IPS-11a (cell line): ENCODE measurements at regions not wholly inside any gene's neighbourhood (a gene's known extent, or its start where the extent isn't known, plus 50 kb on each side); places are given as distances from the start of the nearest gene placed in this dataset.

Source experiments
- H3K4me3 ChIP-seq: one replicate; pipeline ENCODE4 v1.5.1; 2013; ENCODE audit warnings: low read depth, low read length, control low read depth

DNA sequence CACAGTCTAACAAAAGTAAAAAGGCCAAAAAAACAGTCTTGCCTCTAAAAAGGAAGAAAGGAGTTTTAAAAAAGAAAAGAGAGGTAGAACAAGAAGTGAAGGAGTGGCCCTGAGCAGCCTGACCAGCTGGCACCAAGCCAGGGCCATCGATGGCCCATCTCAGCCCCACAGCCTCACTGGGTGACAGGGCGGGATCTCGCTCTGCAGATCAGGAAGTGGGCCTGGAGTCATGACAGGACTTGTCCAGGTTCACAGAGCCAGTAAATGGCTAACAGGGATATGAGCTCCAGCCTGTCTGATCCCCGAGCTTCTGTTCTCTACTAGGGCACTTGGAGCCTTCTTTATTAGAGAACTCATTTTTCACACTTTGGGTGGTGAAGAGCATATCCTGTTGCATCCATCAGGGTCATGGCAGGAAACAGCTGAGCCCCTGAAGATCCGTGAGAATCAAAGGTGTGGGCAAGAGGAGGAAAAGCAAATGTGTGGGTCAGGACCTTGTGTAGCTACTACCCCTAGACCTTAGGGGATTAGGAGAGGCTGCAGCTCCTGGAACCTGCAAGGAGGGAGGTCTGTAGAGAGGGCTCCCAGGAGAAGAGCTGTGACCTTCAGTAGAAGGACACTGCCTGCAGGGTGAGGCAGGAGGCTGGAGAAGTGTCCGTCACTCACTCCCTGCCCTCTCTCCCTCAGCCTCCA, 299.0 kb upstream of the MSX2 start:
- no peak overlapping the region for H3K4me3 ChIP-seq

GRCh38 chr5:174425964-174426290, 298.5 kb upstream of the MSX2 start:
- no peak overlapping the region for H3K4me3 ChIP-seq

- no peak overlapping the region for H3K4me3 ChIP-seq
Observed at GRCh38 chr5:174426388-174426787, 298.0 kb upstream of the MSX2 start.

GRCh38 chr5:174426851-174427250, 297.5 kb upstream of the MSX2 start:
- no peak overlapping the region for H3K4me3 ChIP-seq

DNA sequence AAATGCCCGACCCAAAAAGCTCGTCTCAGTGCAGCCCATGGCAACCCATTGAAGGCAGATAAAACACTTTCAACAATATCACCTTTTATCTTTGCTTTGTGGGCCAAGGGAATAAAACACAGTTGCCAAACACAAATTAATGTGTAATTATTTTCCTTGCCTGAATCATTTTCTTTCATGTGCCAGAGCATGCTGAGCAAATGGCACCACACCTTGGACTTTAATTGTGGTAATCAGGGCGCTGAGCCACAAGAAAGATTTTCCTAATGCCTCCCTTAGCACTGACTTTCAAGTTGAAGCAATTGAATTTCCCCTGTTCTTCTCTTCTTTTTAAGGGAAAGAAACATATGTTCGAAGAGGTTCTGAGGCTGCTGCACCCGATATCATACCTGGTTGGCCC, 297.1 kb upstream of the MSX2 start:
- H3K4me3 ChIP-seq, result no peak overlapping the region

- H3K4me3 ChIP-seq, result no peak overlapping the region
Observed at GRCh38 chr5:174428895-174429294, 295.5 kb upstream of the MSX2 start.

DNA sequence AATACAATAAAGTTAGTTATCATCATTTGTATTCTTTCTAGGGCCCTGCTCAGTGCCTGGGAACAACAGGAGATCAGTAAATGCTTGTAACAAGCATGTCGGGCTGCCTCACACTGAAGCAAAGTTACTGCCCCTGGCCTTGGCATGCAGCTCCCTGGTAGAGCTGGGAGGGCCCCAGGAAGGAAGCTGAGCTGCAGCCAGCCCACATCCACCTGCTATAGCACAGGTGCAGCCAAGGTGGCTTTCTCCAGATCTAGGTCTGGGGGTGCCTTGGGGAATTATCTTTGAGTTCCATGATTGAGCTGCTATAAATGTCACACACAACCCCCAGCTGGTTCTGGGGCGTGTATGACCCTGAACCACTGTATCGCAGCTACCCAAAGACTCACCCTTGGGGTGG, 293.4 kb upstream of the MSX2 start:
- no peak overlapping the region for H3K4me3 ChIP-seq

GRCh38 chr5:174431504-174431903, 292.9 kb upstream of the MSX2 start:
- H3K4me3 ChIP-seq, result no peak overlapping the region

DNA sequence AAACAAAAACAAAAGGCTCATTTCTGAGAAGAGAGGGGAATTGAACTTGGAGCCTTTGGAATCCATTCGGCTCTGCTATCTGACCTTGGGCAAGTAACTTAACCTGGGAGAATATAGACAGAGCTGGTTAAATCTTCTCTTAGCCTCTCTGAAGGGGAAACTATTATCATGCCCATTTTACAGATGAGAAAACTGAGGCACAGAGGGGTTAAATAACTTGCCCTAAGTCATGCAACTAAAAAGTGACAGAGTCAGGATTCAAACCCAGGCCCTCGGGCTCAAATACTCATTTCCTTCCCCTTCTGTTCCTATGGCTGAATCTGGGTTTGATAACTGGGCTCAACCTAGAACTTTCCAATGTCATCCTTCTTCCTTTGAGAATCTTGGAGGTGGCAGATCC, 291.3 kb upstream of the MSX2 start:
- H3K4me3 ChIP-seq, result no peak overlapping the region

- no peak overlapping the region for H3K4me3 ChIP-seq
Observed at GRCh38 chr5:174436750-174437149, 287.6 kb upstream of the MSX2 start.

GRCh38 chr5:174444479-174445188, 279.7 kb upstream of the MSX2 start:
- H3K4me3 ChIP-seq, result no peak overlapping the region

GRCh38 chr5:174446446-174446845, 277.9 kb upstream of the MSX2 start:
- no peak overlapping the region for H3K4me3 ChIP-seq

GRCh38 chr5:174446988-174447387, 277.4 kb upstream of the MSX2 start:
- H3K4me3 ChIP-seq, result no peak overlapping the region

GRCh38 chr5:174448041-174448440, 276.3 kb upstream of the MSX2 start:
- H3K4me3 ChIP-seq, result no peak overlapping the region

DNA sequence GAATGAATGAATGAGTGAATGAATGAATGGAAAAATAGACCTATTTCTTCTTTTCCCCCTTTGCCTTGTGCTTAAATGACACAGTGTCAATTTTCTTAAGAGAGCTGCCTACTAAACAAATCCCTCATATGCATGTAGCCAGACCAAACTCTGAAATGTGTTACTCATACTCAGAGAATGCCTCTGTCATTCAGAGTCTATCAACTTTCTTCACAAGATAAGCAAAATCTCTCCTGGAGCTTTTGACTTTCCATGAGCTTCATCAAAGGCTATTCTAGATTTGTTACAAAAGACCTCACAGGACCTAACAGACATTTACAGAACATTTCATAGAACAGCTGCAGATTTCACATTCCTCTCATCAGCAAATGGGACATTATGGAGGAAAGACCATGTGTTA, 275.7 kb upstream of the MSX2 start:
- no peak overlapping the region for H3K4me3 ChIP-seq

DNA sequence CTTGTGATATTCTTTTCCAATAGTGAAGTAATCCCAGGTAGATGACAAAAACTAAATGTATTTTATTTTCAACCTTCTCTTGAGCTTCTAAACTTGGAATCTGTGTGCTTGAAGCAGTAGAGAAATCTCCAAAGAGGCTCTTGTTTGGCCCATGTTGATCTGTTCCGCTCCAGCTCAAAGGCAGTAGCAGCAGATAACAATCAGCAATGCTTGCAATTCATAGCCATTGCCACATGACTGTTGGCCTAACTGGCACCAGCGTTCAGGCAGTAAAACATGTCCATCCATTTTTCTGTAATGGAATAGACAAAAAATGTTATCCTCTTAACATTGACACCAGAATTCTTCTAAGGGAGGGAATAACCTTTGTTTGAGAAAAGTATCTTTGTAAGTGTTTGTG, 270.7 kb upstream of the MSX2 start:
- no peak overlapping the region for H3K4me3 ChIP-seq

DNA sequence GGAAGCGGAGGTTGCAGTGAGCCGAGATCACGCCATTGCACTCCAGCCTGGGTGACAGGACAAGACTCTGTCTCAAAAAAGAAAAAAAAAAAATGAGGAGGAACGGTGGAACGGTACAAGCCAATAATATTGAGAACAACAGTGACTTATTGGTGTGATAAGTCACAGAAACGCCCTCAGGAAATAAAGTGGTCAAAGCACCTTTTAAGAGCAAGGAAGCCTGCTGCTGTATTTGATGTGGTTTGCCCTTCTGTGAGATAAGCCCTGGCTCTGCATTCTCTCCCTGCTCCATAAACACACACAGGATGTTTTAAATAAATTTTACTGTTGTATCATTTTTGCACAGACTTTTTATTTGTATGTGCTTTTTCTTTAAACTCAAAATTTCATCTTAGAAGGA, 269.9 kb upstream of the MSX2 start:
- H3K4me3 ChIP-seq, result no peak overlapping the region

GRCh38 chr5:174454890-174455289, 269.5 kb upstream of the MSX2 start:
- no peak overlapping the region for H3K4me3 ChIP-seq

DNA sequence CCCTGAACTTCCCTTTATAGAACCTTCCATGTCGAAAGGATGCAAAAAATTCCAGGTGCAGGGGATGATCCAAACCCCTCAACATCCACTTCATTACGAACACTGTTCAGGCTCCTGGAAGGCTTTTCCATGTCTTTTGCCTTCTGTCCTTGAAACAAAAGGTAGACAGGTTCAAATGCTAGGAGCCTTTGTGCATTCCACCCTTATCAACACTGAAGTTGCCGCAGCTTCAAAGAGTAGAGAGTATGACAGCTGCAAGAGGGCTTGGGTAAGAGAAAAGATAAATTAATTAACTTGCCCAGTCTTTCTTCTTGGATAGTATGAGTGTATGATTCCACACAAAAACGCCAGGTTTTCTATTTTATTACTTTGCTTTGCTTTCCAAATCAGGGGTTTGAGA, 269.1 kb upstream of the MSX2 start:
- H3K4me3 ChIP-seq, result no peak overlapping the region

GRCh38 chr5:174457141-174457678, 267.2 kb upstream of the MSX2 start:
- no peak overlapping the region for H3K4me3 ChIP-seq

GRCh38 chr5:174459071-174459702, 265.2 kb upstream of the MSX2 start:
- H3K4me3 ChIP-seq, result no peak overlapping the region

GRCh38 chr5:174459832-174460448, 264.4 kb upstream of the MSX2 start:
- H3K4me3 ChIP-seq, result no peak overlapping the region
